Uterus (tissue), 3 donors: ENCODE measurements at regions not wholly inside any gene's neighbourhood (a gene's known extent, or its start where the extent isn't known, plus 50 kb on each side); places are given as distances from the start of the nearest gene placed in this dataset.

ENCODE experiments used
- DNase-seq, 2 donors: peaks; one replicate each; pipeline ENCODE4 v3.0.0-alpha.2; 2019 to 2020
- H3K27ac ChIP-seq, 2 donors: fragments of 200-600 bp; sonication (generic); 1 replicate in 1 of 2; 2 replicates in 1 of 2; pipeline ENCODE4 v1.5.1; 2016 to 2018
- H3K27me3 ChIP-seq, 2 donors: fragments of 200-600 bp; sonication (generic); one replicate each; pipeline ENCODE4 v1.5.1; 2018 to 2019; ENCODE audit warnings: control low read depth in 1 of 2
- H3K36me3 ChIP-seq, 2 donors: fragments of 200-600 bp; sonication (generic); one replicate each; pipeline ENCODE4 v1.5.1; 2019; ENCODE audit warnings: control low read depth in 1 of 2
- H3K4me1 ChIP-seq, 2 donors: fragments of 200-600 bp; sonication (generic); one replicate each; pipeline ENCODE4 v1.5.1; 2018 to 2019; ENCODE audit warnings: control low read depth in 1 of 2
- H3K4me3 ChIP-seq, 2 donors: fragments of 200-600 bp; sonication (generic); 1 replicate in 1 of 2; 2 replicates in 1 of 2; pipeline ENCODE4 v1.5.1; 2018 to 2019; ENCODE audit warnings: mild to moderate bottlenecking in 1 of 2
- H3K9me3 ChIP-seq, 2 donors: fragments of 200-600 bp; sonication (generic); one replicate each; pipeline ENCODE4 v1.5.1; 2019; ENCODE audit warnings: control low read depth in 1 of 2
- POLR2A ChIP-seq, 2 donors: fragments of 450-650 bp; IDR thresholded peaks; one replicate each; pipeline ENCODE4 v1.6.1; 2016; ENCODE audit warnings: antibody characterized with exemption in 2 of 2, mild to moderate bottlenecking in 1 of 2, moderate library complexity in 1 of 2
- intact Hi-C: fragments of 100-400 bp; cut with DNase I; formaldehyde crosslinking; loops from one replicate; pipeline ENCODE4 v1.15.1; 2023; ENCODE audit warnings: low total_unique reads
- TF ChIP-seq, protein P1 (sequence below), 4 experiments: fragments of 200-600 bp in 2 of 4; fragments of 450-650 bp in 2 of 4; sonication (generic) in 2 of 4; IDR thresholded peaks; one replicate each; pipeline ENCODE4 v1.5.1; 2016 to 2019; ENCODE audit warnings: antibody characterized with exemption in 4 of 4, mild to moderate bottlenecking in 2 of 4, moderate library complexity in 1 of 4
- donor health status: DM: yes; HTN: yes; CAD: no.

- no peak for DNase-seq
- no peak overlapping the region for H3K27ac ChIP-seq
- H3K27me3 ChIP-seq: no peaks in the 10 kb centered on the region
- H3K4me3 ChIP-seq: no peak overlapping the region
- no peaks in the 10 kb centered on the region for H3K4me1 ChIP-seq
- intact Hi-C loops: no loop called here
- H3K9me3 ChIP-seq: no peaks in the 10 kb centered on the region
- H3K36me3 ChIP-seq: no peaks in the 10 kb centered on the region
- TF ChIP-seq, protein P1, sequence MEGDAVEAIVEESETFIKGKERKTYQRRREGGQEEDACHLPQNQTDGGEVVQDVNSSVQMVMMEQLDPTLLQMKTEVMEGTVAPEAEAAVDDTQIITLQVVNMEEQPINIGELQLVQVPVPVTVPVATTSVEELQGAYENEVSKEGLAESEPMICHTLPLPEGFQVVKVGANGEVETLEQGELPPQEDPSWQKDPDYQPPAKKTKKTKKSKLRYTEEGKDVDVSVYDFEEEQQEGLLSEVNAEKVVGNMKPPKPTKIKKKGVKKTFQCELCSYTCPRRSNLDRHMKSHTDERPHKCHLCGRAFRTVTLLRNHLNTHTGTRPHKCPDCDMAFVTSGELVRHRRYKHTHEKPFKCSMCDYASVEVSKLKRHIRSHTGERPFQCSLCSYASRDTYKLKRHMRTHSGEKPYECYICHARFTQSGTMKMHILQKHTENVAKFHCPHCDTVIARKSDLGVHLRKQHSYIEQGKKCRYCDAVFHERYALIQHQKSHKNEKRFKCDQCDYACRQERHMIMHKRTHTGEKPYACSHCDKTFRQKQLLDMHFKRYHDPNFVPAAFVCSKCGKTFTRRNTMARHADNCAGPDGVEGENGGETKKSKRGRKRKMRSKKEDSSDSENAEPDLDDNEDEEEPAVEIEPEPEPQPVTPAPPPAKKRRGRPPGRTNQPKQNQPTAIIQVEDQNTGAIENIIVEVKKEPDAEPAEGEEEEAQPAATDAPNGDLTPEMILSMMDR (IDR thresholded peaks at IDR 0.05): no peak
- TF ChIP-seq POLR2A (IDR thresholded peaks at IDR 0.05): no peak
Measured at GRCh38 chr13:38618336-38618735, 68.5 kb upstream of the FREM2 start.

DNA sequence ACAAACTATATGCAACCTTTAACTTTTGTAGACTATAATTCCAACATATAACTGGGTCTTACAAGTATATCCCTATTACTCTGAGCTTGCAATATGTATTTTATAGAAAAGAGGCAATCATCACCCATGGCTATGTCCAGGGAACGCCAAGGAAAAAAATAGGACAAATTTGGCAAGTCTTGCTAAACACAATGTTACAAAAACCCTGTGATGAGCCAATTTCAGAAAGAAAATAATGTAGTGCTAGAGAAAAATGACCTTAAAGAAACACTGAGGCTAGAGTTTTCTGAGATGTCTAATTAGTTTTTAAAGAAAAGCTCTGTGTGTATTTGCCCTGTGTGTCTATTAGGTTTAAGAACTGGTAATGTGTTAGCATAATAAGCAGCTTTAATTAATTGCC is 68.0 kb upstream of the FREM2 start:
- Histone ChIP-seq H3K36me3 (no peaks in the 10 kb centered on the region), H3K27ac (no peak overlapping the region), H3K4me3 (no peak overlapping the region), H3K4me1 (no peaks in the 10 kb centered on the region), H3K27me3 (no peaks in the 10 kb centered on the region), H3K9me3 (no peaks in the 10 kb centered on the region)
- no peak for DNase-seq
- intact Hi-C loops: no loop called here
- TF ChIP-seq, protein P1 (IDR thresholded peaks at IDR 0.05): no peak
- TF ChIP-seq POLR2A (IDR thresholded peaks at IDR 0.05): no peak

DNA sequence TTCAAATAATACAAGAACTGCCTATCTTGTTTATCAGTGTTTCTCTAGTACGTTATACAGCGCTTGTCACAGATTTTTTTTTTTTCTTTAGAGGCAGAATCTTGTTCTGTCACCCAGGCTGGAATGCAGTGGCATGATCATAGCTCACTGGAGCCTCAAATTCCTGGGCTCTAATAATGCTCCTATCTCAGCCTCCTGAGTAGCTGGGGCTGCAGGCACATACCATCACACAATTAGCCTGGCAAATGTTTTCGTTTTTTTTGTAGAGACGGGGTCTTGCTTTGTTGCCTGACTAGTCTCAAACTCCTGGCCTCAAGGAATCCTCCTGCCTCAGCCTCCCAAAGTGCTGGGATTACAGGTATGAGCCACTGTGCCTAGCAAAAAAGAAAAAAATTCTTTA is 66.0 kb upstream of the FREM2 start:
- Histone ChIP-seq H3K9me3 (no peaks in the 10 kb centered on the region), H3K4me1 (no peaks in the 10 kb centered on the region), H3K4me3 (no peak overlapping the region), H3K27me3 (no peaks in the 10 kb centered on the region), H3K27ac (no peak overlapping the region), H3K36me3 (no peaks in the 10 kb centered on the region)
- intact Hi-C loops: no loop called here
- no peak for TF ChIP-seq POLR2A (IDR thresholded peaks at IDR 0.05)
- TF ChIP-seq, protein P1 (IDR thresholded peaks at IDR 0.05): no peak
- no peak for DNase-seq

- TF ChIP-seq POLR2A (IDR thresholded peaks at IDR 0.05): no peak
- TF ChIP-seq, protein P1 (IDR thresholded peaks at IDR 0.05): no peak
- Histone ChIP-seq H3K36me3 (no peaks in the 10 kb centered on the region), H3K9me3 (no peaks in the 10 kb centered on the region), H3K4me3 (no peak overlapping the region), H3K27me3 (no peaks in the 10 kb centered on the region), H3K4me1 (no peaks in the 10 kb centered on the region), H3K27ac (no peak overlapping the region)
- intact Hi-C loops: no loop called here
- DNase-seq: no peak
Measured at GRCh38 chr13:38624822-38625221, 62.1 kb upstream of the FREM2 start.

- Histone ChIP-seq H3K9me3 (no peaks in the 10 kb centered on the region), H3K27ac (no peak overlapping the region), H3K27me3 (no peaks in the 10 kb centered on the region), H3K36me3 (no peaks in the 10 kb centered on the region), H3K4me1 (no peaks in the 10 kb centered on the region), H3K4me3 (no peak overlapping the region)
- TF ChIP-seq, protein P1 (IDR thresholded peaks at IDR 0.05): no peak
- TF ChIP-seq POLR2A (IDR thresholded peaks at IDR 0.05): no peak
- DNase-seq: no peak
- intact Hi-C loops: no loop called here
Measured at GRCh38 chr13:38628554-38628953, 58.3 kb upstream of the FREM2 start.
